Esophagus squamous epithelium (tissue), 4 donors: ENCODE measurements at regions not wholly inside any gene's neighbourhood (a gene's known extent, or its start where the extent isn't known, plus 50 kb on each side); places are given as distances from the start of the nearest gene placed in this dataset.
"Not testable (repeated sequence)": the region's sequence is repeated elsewhere in the genome, so short reads cannot be mapped to it uniquely, and the experiment has no call there.

ENCODE experiments used
- CTCF ChIP-seq, 6 experiments: fragments of 450-650 bp in 4 of 6; fragments of 200-600 bp in 2 of 6; sonication (generic) in 2 of 6; IDR thresholded peaks; one replicate each; pipeline ENCODE4 v1.5.1; 2016 to 2019; ENCODE audit warnings: antibody characterized with exemption in 6 of 6, mild to moderate bottlenecking in 4 of 6, moderate library complexity in 4 of 6
- POLR2A ChIP-seq, 4 donors: fragments of 450-650 bp; IDR thresholded peaks; one replicate each; pipeline ENCODE4 v1.6.1; 2017; ENCODE audit warnings: antibody characterized with exemption in 4 of 4, mild to moderate bottlenecking in 4 of 4, moderate library complexity in 3 of 4

DNA sequence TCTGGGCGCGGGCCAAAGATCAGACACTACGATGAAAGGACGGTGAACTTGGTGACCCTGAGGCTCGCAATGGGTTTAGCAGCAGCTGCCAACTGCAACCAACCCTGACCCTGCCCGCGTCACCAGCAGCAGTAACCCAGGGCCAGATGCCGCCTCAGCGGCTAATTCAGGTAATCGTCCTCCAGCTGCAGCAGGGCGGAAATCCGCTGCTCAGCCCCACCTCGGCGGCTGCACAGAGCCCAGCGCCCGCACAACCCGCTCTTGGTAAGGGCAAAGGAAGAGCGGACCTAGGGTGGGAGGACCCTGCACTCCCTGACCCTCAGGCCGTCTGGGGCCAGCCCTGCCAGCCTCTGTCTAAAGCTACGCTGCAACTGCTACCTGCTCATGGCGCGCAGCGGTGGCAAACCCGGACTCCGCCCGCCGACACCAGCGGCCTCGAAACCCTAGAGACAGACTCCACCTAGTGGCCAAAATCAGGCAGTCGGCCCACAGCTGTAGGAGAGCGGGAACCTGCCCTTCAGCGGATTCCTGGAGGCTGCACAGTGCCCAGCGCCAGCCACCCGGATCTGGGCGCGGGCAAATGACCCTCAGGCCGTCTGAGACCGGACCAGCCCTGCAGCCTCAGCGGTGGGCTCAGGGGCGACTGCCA lies 87.5 kb downstream of the POTEB3 start:
- TF ChIP-seq CTCF, POLR2A (IDR thresholded peaks at IDR 0.05): not testable (repeated sequence)
